ENCODE measurements at regions not wholly inside any gene's neighbourhood (a gene's known extent, or its start where the extent isn't known, plus 50 kb on each side); places are given as distances from the start of the nearest gene placed in this dataset.

DNA sequence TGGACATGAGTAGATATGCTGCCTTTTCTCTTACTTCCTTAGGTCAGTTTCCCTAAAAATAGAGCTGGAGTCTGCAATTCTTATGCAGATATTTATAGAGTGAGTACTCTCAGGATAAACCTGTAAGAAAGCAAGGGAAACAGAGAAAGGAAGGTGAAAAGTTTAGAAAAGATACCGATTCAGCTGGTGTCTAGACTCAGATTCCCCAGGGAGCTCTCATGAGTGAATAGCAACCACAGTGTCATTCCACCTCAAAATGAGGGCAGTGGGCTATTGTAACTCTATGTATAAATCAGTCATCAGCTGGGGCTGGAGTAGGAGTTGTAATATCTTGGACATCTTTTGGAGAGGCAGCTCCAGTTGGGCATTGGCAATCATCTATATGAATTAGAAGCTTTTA lies 1485.1 kb upstream of the TMEFF2 start:
- no peak for TF ChIP-seq EP300 (IDR thresholded peaks at IDR 0.05; ENCODE audit: borderline replicate concordance in 1 of 2, control insufficient read depth in 1 of 2, low read depth in 2 of 2, low read length in 2 of 2)
- TF ChIP-seq SREBF1 (IDR thresholded peaks at IDR 0.05; ENCODE audit: low read length): no peak
- no peak for TF ChIP-seq POLR2A (IDR thresholded peaks at IDR 0.05; ENCODE audit: low read depth, low read length)
- no peak for TF ChIP-seq CTCF (IDR thresholded peaks at IDR 0.05 in 2 of 3, conservative IDR thresholded peaks at IDR 0.05 in 1 of 3; ENCODE audit: control insufficient read depth in 2 of 3, extremely low read depth in 1 of 3, insufficient read depth in 1 of 3, low read depth in 3 of 3, low read length in 3 of 3)
- no peak for TF ChIP-seq HDAC2 (IDR thresholded peaks at IDR 0.05)
- no peak for TF ChIP-seq RAD21 (IDR thresholded peaks at IDR 0.05; ENCODE audit: insufficient read depth, low read depth, low read length)
- TF ChIP-seq NBN (IDR thresholded peaks at IDR 0.05): no peak
- TF ChIP-seq ZBTB33 (IDR thresholded peaks at IDR 0.05): no peak
- no peak for TF ChIP-seq KDM1A (IDR thresholded peaks at IDR 0.05; ENCODE audit: borderline replicate concordance)
- TF ChIP-seq, protein P1, sequence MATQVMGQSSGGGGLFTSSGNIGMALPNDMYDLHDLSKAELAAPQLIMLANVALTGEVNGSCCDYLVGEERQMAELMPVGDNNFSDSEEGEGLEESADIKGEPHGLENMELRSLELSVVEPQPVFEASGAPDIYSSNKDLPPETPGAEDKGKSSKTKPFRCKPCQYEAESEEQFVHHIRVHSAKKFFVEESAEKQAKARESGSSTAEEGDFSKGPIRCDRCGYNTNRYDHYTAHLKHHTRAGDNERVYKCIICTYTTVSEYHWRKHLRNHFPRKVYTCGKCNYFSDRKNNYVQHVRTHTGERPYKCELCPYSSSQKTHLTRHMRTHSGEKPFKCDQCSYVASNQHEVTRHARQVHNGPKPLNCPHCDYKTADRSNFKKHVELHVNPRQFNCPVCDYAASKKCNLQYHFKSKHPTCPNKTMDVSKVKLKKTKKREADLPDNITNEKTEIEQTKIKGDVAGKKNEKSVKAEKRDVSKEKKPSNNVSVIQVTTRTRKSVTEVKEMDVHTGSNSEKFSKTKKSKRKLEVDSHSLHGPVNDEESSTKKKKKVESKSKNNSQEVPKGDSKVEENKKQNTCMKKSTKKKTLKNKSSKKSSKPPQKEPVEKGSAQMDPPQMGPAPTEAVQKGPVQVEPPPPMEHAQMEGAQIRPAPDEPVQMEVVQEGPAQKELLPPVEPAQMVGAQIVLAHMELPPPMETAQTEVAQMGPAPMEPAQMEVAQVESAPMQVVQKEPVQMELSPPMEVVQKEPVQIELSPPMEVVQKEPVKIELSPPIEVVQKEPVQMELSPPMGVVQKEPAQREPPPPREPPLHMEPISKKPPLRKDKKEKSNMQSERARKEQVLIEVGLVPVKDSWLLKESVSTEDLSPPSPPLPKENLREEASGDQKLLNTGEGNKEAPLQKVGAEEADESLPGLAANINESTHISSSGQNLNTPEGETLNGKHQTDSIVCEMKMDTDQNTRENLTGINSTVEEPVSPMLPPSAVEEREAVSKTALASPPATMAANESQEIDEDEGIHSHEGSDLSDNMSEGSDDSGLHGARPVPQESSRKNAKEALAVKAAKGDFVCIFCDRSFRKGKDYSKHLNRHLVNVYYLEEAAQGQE (IDR thresholded peaks at IDR 0.05; ENCODE audit: low read depth, low read length): no peak
- TF ChIP-seq CHD2 (IDR thresholded peaks at IDR 0.05; ENCODE audit: borderline replicate concordance, low read depth, low read length): no peak
- TF ChIP-seq FOS (IDR thresholded peaks at IDR 0.05; ENCODE audit: borderline replicate concordance, extremely low read depth, insufficient read length): no peak
- TF ChIP-seq RELA (IDR thresholded peaks at IDR 0.05; ENCODE audit: borderline replicate concordance, partially characterized antibody): no peak
- no peak for TF ChIP-seq USF2 (IDR thresholded peaks at IDR 0.05; ENCODE audit: borderline replicate concordance, low read depth, low read length)

All from GM12878 (cell line).